HEK293 (cell line): ENCODE measurements at regions not wholly inside any gene's neighbourhood (a gene's known extent, or its start where the extent isn't known, plus 50 kb on each side); places are given as distances from the start of the nearest gene placed in this dataset.

Experiments
- CTCF ChIA-PET: fragments of 350-600 bp; formaldehyde crosslinking; extraction: SDS; loops from one replicate; lab custom pipeline; 2021; ENCODE audit warnings: antibody characterized with exemption; lab: Yijun Ruan, JAX
- POLR2A ChIA-PET: fragments of 300-600 bp; formaldehyde crosslinking; extraction: SDS; loops from one replicate; lab custom pipeline; 2020; ENCODE audit warnings: antibody characterized with exemption, inconsistent platforms; lab: Yijun Ruan, JAX
- H3K27ac ChIP-seq: fragments of 200-500 bp; sonication (Bioruptor generic); 2 replicates; pipeline ENCODE4 v1.5.1; 2014; ENCODE audit warnings: low read depth, low read length, control low read depth, inconsistent platforms; ENCODE audit errors: extremely low read depth
- H3K36me3 ChIP-seq, 2 experiments: fragments of 200-500 bp in 1 of 2; sonication (Bioruptor generic) in 1 of 2; 1 replicate in 1 of 2; 2 replicates in 1 of 2; pipeline ENCODE4 v1.5.1; 2014 to 2017; ENCODE audit warnings: inconsistent platforms in 2 of 2, low read length in 2 of 2; ENCODE audit not compliant: control insufficient read depth in 2 of 2, insufficient read depth in 1 of 2
- H3K4me1 ChIP-seq: fragments of 200-500 bp; sonication (Bioruptor generic); 2 replicates; pipeline ENCODE4 v1.5.1; 2014; ENCODE audit warnings: mild to moderate bottlenecking, low read length, inconsistent platforms; ENCODE audit not compliant: control insufficient read depth, insufficient read depth
- H3K4me3 ChIP-seq: 2 replicates; pipeline ENCODE4 v1.5.1; 2011; ENCODE audit warnings: low read depth, mild to moderate bottlenecking, control low read depth, low read length, moderate library complexity
- H3K9me3 ChIP-seq: fragments of 200-500 bp; sonication (Bioruptor generic); 2 replicates; pipeline ENCODE4 v1.5.1; 2014; ENCODE audit warnings: low read depth, low read length, inconsistent platforms; ENCODE audit not compliant: control insufficient read depth, insufficient read depth
- EGR2 ChIP-seq: fragments of 450-650 bp; formaldehyde crosslinking; IDR thresholded peaks from 2 replicates; pipeline ENCODE4 v1.5.1; 2016; ENCODE audit warnings: low read depth, missing biosample characterization, missing genetic modification characterization
- MYNN ChIP-seq: fragments of 450-650 bp; formaldehyde crosslinking; IDR thresholded peaks from 2 replicates; pipeline ENCODE4 v1.5.1; 2016; ENCODE audit warnings: missing biosample characterization, missing genetic modification characterization, borderline replicate concordance
- TCF7L2 ChIP-seq: IDR thresholded peaks from 2 replicates; pipeline ENCODE4 v1.6.1; 2011; ENCODE audit warnings: low read depth, mild to moderate bottlenecking, inconsistent platforms, low read length, moderate library complexity, borderline replicate concordance
- YY2 ChIP-seq: fragments of 450-650 bp; formaldehyde crosslinking; IDR thresholded peaks from 2 replicates; pipeline ENCODE4 v1.5.1; 2016; ENCODE audit warnings: missing biosample characterization, missing genetic modification characterization
- ZFP69B ChIP-seq: fragments of 450-650 bp; formaldehyde crosslinking; IDR thresholded peaks from 2 replicates; pipeline ENCODE4 v1.5.1; 2016; ENCODE audit warnings: missing biosample characterization, missing genetic modification characterization
- ZNF2 ChIP-seq: fragments of 450-650 bp; formaldehyde crosslinking; IDR thresholded peaks from 2 replicates; pipeline ENCODE4 v1.5.1; 2016; ENCODE audit warnings: missing biosample characterization, missing genetic modification characterization
- TF ChIP-seq, protein P1 (sequence below): fragments of 450-650 bp; formaldehyde crosslinking; IDR thresholded peaks from 2 replicates; pipeline ENCODE4 v1.5.1; 2016; ENCODE audit warnings: missing biosample characterization, missing genetic modification characterization, borderline replicate concordance
- TF ChIP-seq, protein P2 (sequence below): fragments of 450-650 bp; formaldehyde crosslinking; IDR thresholded peaks from 2 replicates; pipeline ENCODE4 v1.5.1; 2016; ENCODE audit warnings: missing biosample characterization, missing genetic modification characterization
- TF ChIP-seq, protein P3 (sequence below): fragments of 450-650 bp; formaldehyde crosslinking; IDR thresholded peaks from 2 replicates; pipeline ENCODE4 v1.5.1; 2016; ENCODE audit warnings: missing biosample characterization, missing genetic modification characterization, low read depth
- TF ChIP-seq, protein P4 (sequence below): fragments of 450-650 bp; formaldehyde crosslinking; IDR thresholded peaks from 2 replicates; pipeline ENCODE4 v1.5.1; 2016; ENCODE audit warnings: missing biosample characterization, missing genetic modification characterization
- TF ChIP-seq, protein P5 (sequence below): fragments of 450-650 bp; formaldehyde crosslinking; IDR thresholded peaks from 2 replicates; pipeline ENCODE4 v1.5.1; 2017; ENCODE audit warnings: missing biosample characterization, missing genetic modification characterization

DNA sequence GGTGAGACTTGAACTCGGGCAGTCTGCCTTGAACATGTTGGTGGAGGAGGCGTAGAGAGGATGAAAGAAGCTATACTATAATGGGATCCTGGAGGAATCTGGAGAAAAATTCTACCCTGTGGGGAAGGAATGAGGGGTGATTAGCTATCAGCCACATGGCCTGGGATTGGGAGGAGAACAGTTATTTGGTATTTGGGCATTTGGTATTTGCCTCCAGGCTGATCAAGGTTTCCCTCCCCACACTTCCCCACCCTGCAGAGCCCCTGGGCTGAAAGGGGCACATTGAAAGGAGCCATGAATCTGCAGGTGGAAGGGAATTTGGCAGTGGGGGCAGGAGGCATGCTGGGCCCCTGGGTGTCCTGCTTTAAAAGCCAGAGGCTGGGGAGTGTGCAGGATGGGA, 235.3 kb downstream of the INHBA start (continued):
- TF ChIP-seq, protein P1, sequence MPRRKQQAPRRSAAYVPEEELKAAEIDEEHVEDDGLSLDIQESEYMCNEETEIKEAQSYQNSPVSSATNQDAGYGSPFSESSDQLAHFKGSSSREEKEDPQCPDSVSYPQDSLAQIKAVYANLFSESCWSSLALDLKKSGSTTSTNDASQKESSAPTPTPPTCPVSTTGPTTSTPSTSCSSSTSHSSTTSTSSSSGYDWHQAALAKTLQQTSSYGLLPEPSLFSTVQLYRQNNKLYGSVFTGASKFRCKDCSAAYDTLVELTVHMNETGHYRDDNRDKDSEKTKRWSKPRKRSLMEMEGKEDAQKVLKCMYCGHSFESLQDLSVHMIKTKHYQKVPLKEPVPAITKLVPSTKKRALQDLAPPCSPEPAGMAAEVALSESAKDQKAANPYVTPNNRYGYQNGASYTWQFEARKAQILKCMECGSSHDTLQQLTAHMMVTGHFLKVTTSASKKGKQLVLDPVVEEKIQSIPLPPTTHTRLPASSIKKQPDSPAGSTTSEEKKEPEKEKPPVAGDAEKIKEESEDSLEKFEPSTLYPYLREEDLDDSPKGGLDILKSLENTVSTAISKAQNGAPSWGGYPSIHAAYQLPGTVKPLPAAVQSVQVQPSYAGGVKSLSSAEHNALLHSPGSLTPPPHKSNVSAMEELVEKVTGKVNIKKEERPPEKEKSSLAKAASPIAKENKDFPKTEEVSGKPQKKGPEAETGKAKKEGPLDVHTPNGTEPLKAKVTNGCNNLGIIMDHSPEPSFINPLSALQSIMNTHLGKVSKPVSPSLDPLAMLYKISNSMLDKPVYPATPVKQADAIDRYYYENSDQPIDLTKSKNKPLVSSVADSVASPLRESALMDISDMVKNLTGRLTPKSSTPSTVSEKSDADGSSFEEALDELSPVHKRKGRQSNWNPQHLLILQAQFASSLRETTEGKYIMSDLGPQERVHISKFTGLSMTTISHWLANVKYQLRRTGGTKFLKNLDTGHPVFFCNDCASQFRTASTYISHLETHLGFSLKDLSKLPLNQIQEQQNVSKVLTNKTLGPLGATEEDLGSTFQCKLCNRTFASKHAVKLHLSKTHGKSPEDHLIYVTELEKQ: no peak
- TF ChIP-seq, protein P2, sequence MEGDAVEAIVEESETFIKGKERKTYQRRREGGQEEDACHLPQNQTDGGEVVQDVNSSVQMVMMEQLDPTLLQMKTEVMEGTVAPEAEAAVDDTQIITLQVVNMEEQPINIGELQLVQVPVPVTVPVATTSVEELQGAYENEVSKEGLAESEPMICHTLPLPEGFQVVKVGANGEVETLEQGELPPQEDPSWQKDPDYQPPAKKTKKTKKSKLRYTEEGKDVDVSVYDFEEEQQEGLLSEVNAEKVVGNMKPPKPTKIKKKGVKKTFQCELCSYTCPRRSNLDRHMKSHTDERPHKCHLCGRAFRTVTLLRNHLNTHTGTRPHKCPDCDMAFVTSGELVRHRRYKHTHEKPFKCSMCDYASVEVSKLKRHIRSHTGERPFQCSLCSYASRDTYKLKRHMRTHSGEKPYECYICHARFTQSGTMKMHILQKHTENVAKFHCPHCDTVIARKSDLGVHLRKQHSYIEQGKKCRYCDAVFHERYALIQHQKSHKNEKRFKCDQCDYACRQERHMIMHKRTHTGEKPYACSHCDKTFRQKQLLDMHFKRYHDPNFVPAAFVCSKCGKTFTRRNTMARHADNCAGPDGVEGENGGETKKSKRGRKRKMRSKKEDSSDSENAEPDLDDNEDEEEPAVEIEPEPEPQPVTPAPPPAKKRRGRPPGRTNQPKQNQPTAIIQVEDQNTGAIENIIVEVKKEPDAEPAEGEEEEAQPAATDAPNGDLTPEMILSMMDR (tag by site-specific recombination): no peak
- TF ChIP-seq, protein P3, sequence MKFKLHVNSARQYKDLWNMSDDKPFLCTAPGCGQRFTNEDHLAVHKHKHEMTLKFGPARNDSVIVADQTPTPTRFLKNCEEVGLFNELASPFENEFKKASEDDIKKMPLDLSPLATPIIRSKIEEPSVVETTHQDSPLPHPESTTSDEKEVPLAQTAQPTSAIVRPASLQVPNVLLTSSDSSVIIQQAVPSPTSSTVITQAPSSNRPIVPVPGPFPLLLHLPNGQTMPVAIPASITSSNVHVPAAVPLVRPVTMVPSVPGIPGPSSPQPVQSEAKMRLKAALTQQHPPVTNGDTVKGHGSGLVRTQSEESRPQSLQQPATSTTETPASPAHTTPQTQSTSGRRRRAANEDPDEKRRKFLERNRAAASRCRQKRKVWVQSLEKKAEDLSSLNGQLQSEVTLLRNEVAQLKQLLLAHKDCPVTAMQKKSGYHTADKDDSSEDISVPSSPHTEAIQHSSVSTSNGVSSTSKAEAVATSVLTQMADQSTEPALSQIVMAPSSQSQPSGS (tag by site-specific recombination): no peak
- TF ChIP-seq TCF7L2: no peak
- no peak for TF ChIP-seq EGR2

DNA sequence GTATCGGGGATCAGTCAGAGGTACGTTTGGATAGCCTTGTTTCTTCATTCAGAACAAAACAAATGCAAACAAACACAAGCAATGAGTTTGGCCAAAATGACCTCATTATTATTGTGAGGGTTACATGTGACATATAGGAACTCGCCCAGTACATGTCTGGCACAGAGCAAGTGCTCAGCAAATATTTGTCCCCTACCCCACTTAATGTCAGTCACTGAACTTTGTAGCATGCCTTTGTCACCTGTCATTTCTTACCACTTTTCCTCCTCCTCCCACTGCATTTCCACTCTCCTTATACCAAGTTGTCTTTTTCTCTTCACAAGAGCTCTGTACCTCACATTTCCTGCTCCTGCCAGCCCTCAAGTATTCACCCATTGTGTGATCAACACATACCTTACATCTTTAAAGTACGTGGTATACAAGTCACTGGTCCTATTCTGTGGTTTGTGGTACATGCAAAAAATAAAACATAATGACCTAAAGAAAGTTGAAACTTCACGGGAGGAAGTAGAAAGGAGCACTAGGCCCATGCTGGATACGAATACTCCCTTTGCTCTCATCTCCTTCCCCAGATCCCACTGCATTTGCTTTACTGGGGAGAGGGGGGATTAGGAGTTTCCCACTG, 236.0 kb downstream of the INHBA start:
- H3K4me1 ChIP-seq: no peaks in the 10 kb centered on the region
- TF ChIP-seq YY2 (tag by site-specific recombination) (no peak), MYNN (no peak), ZNF2 (tag by site-specific recombination) (no peak), ZFP69B (tag by site-specific recombination) (no peak)
- TF ChIP-seq, protein P4, sequence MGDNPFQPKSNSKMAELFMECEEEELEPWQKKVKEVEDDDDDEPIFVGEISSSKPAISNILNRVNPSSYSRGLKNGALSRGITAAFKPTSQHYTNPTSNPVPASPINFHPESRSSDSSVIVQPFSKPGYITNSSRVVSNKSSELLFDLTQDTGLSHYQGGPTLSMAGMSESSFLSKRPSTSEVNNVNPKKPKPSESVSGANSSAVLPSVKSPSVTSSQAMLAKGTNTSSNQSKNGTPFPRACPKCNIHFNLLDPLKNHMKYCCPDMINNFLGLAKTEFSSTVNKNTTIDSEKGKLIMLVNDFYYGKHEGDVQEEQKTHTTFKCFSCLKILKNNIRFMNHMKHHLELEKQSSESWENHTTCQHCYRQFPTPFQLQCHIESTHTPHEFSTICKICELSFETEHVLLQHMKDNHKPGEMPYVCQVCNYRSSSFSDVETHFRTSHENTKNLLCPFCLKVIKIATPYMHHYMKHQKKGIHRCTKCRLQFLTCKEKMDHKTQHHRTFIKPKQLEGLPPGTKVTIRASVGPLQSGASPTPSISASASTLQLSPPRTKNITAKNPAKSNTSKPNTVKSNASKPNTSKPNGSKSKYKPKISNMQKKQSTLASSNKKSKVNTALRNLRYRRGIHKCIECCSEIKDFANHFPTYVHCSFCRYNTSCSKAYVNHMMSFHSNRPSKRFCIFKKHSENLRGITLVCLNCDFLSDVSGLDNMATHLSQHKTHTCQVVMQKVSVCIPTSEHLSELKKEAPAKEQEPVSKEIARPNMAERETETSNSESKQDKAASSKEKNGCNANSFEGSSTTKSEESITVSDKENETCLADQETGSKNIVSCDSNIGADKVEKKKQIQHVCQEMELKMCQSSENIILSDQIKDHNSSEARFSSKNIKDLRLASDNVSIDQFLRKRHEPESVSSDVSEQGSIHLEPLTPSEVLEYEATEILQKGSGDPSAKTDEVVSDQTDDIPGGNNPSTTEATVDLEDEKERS: no peak
- TF ChIP-seq, protein P5, sequence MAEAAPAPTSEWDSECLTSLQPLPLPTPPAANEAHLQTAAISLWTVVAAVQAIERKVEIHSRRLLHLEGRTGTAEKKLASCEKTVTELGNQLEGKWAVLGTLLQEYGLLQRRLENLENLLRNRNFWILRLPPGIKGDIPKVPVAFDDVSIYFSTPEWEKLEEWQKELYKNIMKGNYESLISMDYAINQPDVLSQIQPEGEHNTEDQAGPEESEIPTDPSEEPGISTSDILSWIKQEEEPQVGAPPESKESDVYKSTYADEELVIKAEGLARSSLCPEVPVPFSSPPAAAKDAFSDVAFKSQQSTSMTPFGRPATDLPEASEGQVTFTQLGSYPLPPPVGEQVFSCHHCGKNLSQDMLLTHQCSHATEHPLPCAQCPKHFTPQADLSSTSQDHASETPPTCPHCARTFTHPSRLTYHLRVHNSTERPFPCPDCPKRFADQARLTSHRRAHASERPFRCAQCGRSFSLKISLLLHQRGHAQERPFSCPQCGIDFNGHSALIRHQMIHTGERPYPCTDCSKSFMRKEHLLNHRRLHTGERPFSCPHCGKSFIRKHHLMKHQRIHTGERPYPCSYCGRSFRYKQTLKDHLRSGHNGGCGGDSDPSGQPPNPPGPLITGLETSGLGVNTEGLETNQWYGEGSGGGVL (tag by site-specific recombination): no peak
- TF ChIP-seq, all 188 proteins: peak for 0
- Histone ChIP-seq H3K36me3 (no peaks in the 10 kb centered on the region), H3K4me3 (no peak overlapping the region), H3K27ac (no peak overlapping the region), H3K9me3 (no peaks in the 10 kb centered on the region)
- ChIA-PET CTCF (interaction anchor here (0.6 kb wide), 1 partner anchor 11 kb away, joined by 4 read pairs; no protein-coding TSS in a partner anchor), POLR2A (no interaction called here)
